Fibroblast of skin of left biceps (primary cell): ENCODE measurements at regions not wholly inside any gene's neighbourhood (a gene's known extent, or its start where the extent isn't known, plus 50 kb on each side); places are given as distances from the start of the nearest gene placed in this dataset.

Experiments used
- DNase-seq, 2 experiments: peaks; one replicate each; pipeline ENCODE4 v3.0.0-alpha.2; 2013; ENCODE audit warnings: low read depth in 2 of 2

DNA sequence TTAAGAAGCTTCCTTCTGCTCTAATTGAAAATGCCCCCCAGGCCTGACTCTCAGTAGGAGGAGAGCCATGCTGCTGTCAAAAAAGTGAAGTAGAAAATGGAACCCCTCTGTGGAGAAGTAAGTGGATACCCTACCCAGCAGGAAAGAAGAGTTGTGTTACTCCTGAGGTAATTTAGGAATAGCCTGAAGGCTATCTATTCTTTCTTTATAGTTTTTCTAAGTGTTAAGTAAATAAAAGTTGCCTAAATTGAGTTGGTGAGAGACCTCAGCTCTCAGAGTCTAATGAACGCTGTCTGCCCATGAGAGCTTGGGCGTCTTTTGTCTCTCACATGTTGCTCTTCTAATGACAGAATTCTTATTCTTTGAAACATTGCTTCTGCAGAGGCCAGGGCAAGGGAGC is 116.2 kb downstream of the NSUN3 start:
- no peak for DNase-seq

DNA sequence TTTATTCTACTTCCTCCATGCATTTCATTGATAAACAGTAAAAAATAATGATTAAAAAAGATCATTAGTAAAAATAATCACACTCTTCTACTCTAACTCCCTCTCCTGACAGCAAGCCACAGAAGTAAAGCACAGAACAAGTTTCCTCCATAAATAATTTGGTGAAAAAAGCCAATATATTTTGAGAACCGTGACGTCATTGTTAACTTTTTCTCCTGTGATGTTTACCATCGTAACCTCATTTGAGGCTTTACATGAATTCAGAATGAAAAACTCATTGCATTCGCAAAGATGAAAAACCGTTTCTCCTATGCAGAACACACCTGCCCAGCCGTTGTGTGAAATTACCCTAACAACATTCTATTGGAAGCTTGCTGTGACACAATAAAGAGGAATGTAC is 120.7 kb downstream of the NSUN3 start:
- DNase-seq = no peak

GRCh38 chr3:94184781-94185180 is 121.9 kb downstream of the NSUN3 start:
- DNase-seq = no peak

- DNase-seq = no peak
Observed at GRCh38 chr3:94185753-94186152, 122.9 kb downstream of the NSUN3 start.

- no peak for DNase-seq
Observed at GRCh38 chr3:94187697-94188096, 124.8 kb downstream of the NSUN3 start.

DNA sequence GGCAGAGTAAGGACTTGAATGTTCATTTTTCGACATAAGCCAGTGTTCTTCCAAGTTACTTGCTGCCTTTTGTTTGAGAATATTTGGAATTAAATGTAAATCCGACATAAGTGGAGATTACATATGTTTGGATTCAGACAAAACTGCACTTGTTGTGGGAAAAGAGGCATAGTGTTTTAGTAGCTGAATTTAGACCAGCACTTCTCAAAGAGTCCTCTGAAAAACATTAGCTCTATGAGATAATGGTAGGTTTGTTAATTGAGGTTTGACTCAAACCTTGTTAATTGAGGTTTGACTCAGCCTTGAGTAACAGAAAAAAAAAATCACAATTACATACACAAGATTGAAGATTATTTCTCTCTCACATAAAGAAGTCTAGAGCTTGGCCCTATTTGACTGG is 132.5 kb downstream of the NSUN3 start:
- no peak for DNase-seq

DNA sequence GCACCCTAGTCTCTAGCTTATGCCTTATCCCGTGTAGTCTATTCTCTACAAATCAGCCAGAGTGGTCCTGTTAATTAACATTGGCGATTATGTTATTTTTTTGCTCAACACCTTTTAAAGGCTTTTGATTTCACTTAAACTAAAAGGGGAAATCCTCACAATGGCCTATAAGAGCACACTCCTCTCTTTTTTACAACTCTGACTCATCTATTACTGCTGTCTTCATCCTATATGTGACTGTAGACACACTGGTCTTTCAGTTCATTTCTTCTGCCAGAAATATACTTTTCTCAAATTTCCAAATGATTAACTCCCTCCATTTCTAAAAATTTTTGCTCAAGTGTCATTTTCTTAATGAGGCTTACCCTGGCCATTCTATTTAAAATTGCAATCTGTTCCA is 143.4 kb downstream of the NSUN3 start:
- DNase-seq = no peak

GRCh38 chr3:94210256-94210655 is 147.4 kb downstream of the NSUN3 start:
- DNase-seq = no peak

GRCh38 chr3:94217406-94217805 is 154.5 kb downstream of the NSUN3 start:
- no peak for DNase-seq

DNA sequence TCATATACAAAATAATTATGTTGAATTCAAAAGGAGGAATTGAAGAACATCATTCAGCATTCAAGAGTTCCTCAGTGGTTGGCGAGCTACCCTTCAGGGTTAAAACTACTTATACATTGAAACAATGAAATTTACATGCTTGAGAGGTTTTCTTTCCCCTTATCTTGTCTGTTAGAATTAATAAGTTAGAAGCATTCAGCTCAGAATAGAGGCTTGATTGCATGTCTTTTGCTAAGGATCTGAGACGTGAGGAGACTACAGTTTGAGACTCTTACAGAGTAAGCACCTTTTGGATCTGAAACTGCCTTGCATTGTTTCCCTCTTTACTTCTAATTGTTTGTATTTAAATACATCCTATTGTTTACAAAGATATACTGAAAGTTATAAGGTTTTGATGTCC is 157.6 kb downstream of the NSUN3 start:
- no peak for DNase-seq

- DNase-seq = no peak
Observed at GRCh38 chr3:94221829-94222228, 159.0 kb downstream of the NSUN3 start.

GRCh38 chr3:94225148-94225865 is 162.4 kb downstream of the NSUN3 start:
- DNase-seq = no peak

- peak; percentile 21 to 30 for DNase-seq
Observed at GRCh38 chr3:94226078-94226477, 163.2 kb downstream of the NSUN3 start.

DNA sequence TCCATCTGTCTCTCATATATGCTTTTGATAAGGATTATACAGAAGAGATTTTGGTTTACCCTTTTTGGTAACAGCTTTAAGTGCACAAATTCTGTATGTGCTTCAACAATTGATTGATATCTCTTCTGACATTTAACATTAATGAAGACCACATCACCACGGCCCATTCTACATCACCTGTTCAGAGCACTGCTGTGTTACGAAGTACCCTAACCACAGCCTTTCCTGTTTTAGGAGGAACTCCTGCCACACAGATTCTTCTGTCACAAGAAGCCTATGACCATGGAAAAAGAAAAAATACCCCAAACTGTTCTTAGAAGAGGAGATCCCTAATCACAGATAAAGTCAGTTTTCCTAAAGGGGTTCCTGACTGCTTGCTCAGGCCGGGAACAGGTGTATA is 170.1 kb downstream of the NSUN3 start:
- DNase-seq = no peak

DNA sequence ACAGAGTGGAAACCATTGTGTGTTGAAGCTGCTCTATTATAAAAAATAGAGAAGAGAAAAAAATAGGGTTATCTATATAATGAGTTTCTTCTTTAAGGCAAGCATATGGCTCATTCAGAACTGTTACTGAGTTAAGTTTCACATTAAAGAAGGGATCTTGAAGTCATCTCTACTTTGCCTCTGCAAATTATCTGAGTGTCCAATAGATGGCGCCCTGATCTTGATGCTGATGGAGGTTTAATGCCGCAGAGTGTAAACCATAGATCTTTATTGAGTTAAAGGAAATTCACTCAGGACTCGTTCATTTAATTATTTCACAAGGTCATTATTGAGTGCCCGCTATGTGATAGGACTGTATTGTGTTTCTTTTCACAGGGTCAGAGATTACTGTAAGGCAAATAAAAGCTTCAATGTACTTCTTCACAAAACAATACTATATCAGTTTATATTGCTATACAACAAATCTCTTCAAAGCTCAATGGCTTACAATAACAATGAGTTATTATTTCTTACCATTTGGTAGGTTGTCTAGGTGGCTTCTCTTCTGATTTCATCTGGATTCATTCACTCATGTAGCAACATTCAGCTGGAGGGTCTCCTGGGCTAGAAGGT is 171.4 kb downstream of the NSUN3 start:
- DNase-seq = peak in 1 of 2 experiments; percentile 7

DNA sequence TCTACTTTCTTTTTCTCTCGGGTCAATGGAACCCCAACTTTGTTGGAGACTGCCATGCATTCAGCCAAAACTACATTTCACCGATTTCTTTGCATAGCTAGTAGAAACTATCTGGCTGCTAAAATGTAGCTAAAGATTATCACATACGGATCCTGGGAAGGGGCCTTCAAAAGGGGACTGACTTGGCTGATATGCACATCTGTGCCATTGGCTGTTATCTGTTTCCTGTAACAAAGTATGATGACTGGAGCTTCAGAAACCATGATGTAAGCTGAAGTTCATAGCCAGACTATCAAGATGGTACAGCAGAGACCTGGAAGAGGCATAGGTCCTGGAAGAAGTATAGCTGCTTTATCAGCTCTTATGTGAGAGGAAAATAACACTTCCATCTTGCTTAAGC is 179.1 kb downstream of the NSUN3 start:
- DNase-seq = no peak

- DNase-seq = peak; percentile 36 to 38
Observed at GRCh38 chr3:94246171-94246570, 183.3 kb downstream of the NSUN3 start.

GRCh38 chr3:94248042-94248441 is 185.2 kb downstream of the NSUN3 start:
- DNase-seq = no peak

GRCh38 chr3:94249491-94250079 is 186.7 kb downstream of the NSUN3 start:
- DNase-seq = peak; percentile 40 to 44

DNA sequence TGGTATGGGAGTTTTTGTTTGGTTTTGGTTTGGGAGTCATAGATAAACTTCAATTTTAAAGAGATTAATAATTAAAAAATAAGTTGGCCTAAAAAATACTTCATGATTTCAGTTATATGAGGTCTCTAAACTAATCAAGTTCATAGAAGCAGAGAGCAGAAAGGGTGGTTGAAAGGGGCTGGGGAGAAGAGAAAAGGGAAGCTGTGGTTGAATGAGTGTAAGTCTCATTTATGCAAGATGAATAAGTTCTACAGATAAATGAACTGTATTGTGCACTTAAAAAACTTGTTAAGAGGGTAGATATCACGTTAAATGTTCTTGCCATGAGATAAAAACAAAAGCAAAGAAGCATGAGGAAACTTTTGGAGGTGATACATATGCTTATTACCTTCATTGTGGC is 188.7 kb downstream of the NSUN3 start:
- no peak for DNase-seq

DNA sequence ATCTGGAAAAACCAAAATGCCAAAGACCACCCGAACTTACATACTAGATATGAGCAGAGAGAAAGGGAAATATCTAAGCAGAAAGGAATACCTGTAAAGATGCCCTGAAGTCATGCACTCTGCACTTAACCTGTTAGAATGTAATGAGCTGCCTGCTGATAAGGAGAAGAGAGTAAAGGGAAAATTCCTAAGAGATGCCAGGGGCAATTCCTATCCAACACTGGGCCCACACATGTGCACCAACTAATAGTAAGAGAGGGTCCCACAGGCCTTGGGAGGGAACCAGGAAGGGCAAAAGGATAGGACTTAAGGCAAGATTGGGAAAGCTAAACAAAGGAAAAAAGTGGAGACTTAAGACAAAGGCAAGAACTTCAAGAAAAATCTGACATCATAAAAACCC is 189.5 kb downstream of the NSUN3 start:
- DNase-seq = no peak

DNA sequence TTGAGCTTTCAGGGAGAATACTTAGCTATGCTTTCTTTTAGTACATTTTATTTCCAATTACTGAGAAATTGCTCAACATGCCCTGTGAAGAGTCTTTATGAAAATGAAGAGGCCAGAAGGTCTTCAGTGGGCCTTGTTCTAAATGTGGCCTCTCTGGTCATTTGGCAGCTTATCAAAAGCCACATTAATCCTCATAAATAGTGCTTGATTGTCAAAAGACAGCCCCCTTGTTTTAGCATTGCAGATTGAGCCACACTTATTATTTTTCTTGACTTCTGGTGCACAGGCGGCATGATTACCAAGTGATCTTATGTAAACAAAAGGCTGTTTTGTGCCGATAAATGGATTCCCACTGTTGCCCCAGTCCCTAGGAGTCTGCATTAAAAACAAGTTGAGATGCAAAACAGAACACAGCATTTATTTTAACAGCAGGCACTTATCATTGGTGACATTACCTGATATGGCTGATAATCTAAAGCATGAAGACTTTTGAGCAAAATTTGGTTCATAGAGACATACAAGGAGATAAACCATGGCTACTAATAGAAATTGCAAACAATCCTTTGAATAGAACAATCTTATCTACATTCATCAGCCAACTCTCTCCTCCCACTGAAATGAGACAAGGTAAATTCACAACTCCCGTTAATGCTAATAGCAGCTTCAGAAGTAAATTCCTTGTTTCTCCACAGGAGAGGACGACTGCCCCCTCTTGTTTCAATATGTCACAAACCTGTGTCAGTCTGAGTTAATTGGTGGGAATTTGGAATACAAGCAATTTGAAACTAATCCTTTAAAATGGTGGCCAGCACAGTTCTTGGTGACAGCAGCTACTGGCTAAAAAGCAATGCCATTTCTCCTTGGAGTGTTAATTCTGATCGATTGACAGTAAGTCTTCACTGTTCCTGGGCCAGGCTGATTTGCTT is 194.3 kb downstream of the NSUN3 start:
- no peak for DNase-seq
